ENCODE measurements at regions not wholly inside any gene's neighbourhood (a gene's known extent, or its start where the extent isn't known, plus 50 kb on each side); places are given as distances from the start of the nearest gene placed in this dataset.

DNA sequence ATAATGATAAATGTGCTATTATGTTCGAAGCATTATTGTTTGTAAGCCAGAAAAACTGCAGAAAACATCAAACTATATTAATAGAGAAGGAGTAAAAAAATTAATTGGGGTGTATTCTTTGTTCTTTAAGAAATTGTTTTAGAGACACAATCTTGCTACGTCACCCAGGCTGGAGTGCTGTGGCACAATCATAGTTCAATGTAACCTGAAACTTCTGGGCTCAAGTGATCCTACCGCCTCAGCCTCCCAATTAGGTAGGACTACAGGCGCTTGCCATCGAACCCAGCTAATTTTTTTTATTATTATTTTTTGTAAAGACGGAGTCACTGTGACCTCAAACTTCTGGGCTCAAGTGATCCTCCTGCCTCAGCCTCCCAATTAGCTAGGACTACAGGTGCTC, 1138.6 kb downstream of the GATA3 start:
- no peak for ATAC-seq (ENCODE audit: low read depth)
- POLR2A ChIA-PET (ENCODE audit: unreplicated experiment): no interaction called here
- Histone ChIP-seq H3K9me3 (ENCODE audit: control insufficient read depth, insufficient read depth, low read length) (no peaks in the 10 kb centered on the region), H3K4me1 (ENCODE audit: control insufficient read depth, insufficient read depth, low read length) (no peaks in the 10 kb centered on the region; the same call in 1 of the 2 replicates), H4K8ac (ENCODE audit: low read depth in 2 of 2, low read length in 2 of 2) (no peak overlapping the region), H2BK120ac (ENCODE audit: low read depth, low read length) (no peak overlapping the region), H2AK5ac (ENCODE audit: low read depth, low read length) (no peak overlapping the region), H3K4me2 (ENCODE audit: low read depth, low read length) (no peak overlapping the region), H2AK9ac (replicated peaks; ENCODE audit: low read depth, low read length, poor library complexity) (no peak overlapping the region), H3K79me1 (ENCODE audit: low read depth in 1 of 2, low read length in 2 of 2) (no peaks in the 10 kb centered on the region), H3K56ac (ENCODE audit: extremely low read depth, insufficient read depth, low read length) (no peak overlapping the region), H3K9ac (ENCODE audit: low read depth, low read length) (no peak overlapping the region), H3K18ac (ENCODE audit: low read depth, low read length) (no peak overlapping the region), H4K20me1 (ENCODE audit: insufficient read depth, low read length) (no peaks in the 10 kb centered on the region), H3K9me1 (ENCODE audit: insufficient read depth, low read length) (no peaks in the 10 kb centered on the region), H2BK15ac (ENCODE audit: low read depth, low read length) (no peak overlapping the region), H3K4ac (ENCODE audit: low read depth, low read length) (no peak overlapping the region), H4K91ac (ENCODE audit: insufficient read depth, low read depth, low read length) (no peak overlapping the region), H3K27ac (ENCODE audit: insufficient read depth, low read length) (no peak overlapping the region), H3K27me3 (ENCODE audit: control insufficient read depth, insufficient read depth, low read length) (no peaks in the 10 kb centered on the region), H3K36me3 (ENCODE audit: control insufficient read depth, insufficient read depth, low read length) (no peaks in the 10 kb centered on the region), H4K5ac (ENCODE audit: low read depth, low read length) (no peak overlapping the region), H3K4me3 (ENCODE audit: insufficient read depth, low read depth, low read length) (no peak overlapping the region), H2BK5ac (ENCODE audit: low read depth, low read length, poor library complexity, severe bottlenecking) (no peak overlapping the region), H3K14ac (replicated peaks; ENCODE audit: low read depth, low read length) (no peak overlapping the region), H2BK20ac (ENCODE audit: low read depth, low read length) (no peak overlapping the region), H2AFZ (replicated peaks; ENCODE audit: low read length, poor library complexity) (no peak overlapping the region), H3K23ac (ENCODE audit: low read depth, low read length) (no peak overlapping the region)
- in situ Hi-C loops (cut with MboI; ENCODE audit: low sequenced_read_pairs): no loop called here
- no TSS peak for BruUV-seq (replicated peaks)
- intact Hi-C loops (cut with micrococcal nuclease): no loop called here
- CTCF ChIA-PET: no interaction called here
- WGBS, 2 experiments (ENCODE audit: extremely low coverage in 2 of 2, insufficient read length in 1 of 2): no CpG with 5 or more reads among the region's 6 CpGs
- dilution Hi-C loops (cut with HindIII; ENCODE audit: low sequenced_read_pairs, unreplicated experiment): no loop called here
- TF ChIP-seq NFE2L2 (IDR thresholded peaks at IDR 0.05; ENCODE audit: low read depth, low read length) (no peak), BHLHE40 (IDR thresholded peaks at IDR 0.05; ENCODE audit: low read depth, low read length) (no peak), CEBPB (IDR thresholded peaks at IDR 0.05; ENCODE audit: low read depth, low read length) (no peak), CHD1 (IDR thresholded peaks at IDR 0.05; ENCODE audit: low read depth, low read length) (no peak), SMC3 (IDR thresholded peaks at IDR 0.05; ENCODE audit: low read depth, low read length) (no peak), POLR2A (IDR thresholded peaks at IDR 0.05; ENCODE audit: low read depth, low read length) (no peak), MAZ (IDR thresholded peaks at IDR 0.05; ENCODE audit: borderline replicate concordance, low read depth, low read length) (no peak), RFX5 (IDR thresholded peaks at IDR 0.05; ENCODE audit: low read depth, low read length) (no peak), FOS (IDR thresholded peaks at IDR 0.05; ENCODE audit: low read depth, low read length) (no peak), MXI1 (IDR thresholded peaks at IDR 0.05; ENCODE audit: borderline replicate concordance, low read depth, low read length) (no peak), RAD21 (IDR thresholded peaks at IDR 0.05; ENCODE audit: low read length) (no peak)
- TF ChIP-seq, protein P1, sequence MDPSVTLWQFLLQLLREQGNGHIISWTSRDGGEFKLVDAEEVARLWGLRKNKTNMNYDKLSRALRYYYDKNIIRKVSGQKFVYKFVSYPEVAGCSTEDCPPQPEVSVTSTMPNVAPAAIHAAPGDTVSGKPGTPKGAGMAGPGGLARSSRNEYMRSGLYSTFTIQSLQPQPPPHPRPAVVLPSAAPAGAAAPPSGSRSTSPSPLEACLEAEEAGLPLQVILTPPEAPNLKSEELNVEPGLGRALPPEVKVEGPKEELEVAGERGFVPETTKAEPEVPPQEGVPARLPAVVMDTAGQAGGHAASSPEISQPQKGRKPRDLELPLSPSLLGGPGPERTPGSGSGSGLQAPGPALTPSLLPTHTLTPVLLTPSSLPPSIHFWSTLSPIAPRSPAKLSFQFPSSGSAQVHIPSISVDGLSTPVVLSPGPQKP (IDR thresholded peaks at IDR 0.05; ENCODE audit: borderline replicate concordance, low read depth, low read length): no peak
- TF ChIP-seq, protein P2, sequence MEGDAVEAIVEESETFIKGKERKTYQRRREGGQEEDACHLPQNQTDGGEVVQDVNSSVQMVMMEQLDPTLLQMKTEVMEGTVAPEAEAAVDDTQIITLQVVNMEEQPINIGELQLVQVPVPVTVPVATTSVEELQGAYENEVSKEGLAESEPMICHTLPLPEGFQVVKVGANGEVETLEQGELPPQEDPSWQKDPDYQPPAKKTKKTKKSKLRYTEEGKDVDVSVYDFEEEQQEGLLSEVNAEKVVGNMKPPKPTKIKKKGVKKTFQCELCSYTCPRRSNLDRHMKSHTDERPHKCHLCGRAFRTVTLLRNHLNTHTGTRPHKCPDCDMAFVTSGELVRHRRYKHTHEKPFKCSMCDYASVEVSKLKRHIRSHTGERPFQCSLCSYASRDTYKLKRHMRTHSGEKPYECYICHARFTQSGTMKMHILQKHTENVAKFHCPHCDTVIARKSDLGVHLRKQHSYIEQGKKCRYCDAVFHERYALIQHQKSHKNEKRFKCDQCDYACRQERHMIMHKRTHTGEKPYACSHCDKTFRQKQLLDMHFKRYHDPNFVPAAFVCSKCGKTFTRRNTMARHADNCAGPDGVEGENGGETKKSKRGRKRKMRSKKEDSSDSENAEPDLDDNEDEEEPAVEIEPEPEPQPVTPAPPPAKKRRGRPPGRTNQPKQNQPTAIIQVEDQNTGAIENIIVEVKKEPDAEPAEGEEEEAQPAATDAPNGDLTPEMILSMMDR (conservative IDR thresholded peaks at IDR 0.05; ENCODE audit: low read depth, low read length): no peak
- no peak for DNase-seq

All from IMR-90 (cell line).